GM12864 (cell line): ENCODE measurements at regions not wholly inside any gene's neighbourhood (a gene's known extent, or its start where the extent isn't known, plus 50 kb on each side); places are given as distances from the start of the nearest gene placed in this dataset.
"Not testable (repeated sequence)": the region's sequence is repeated elsewhere in the genome, so short reads cannot be mapped to it uniquely, and the experiment has no call there.

Experiments
- DNase-seq: peaks from one replicate; pipeline ENCODE4 v3.0.0-alpha.2; 2011; ENCODE audit warnings: low read depth
- H3K4me3 ChIP-seq: 2 replicates; pipeline ENCODE4 v1.5.1; 2011; ENCODE audit warnings: mild to moderate bottlenecking, low read depth, low read length, control low read depth
- CTCF ChIP-seq: IDR thresholded peaks from 2 replicates; pipeline ENCODE4 v1.5.1; 2011; ENCODE audit warnings: low read depth, mild to moderate bottlenecking, moderate library complexity, low read length, control low read depth, inconsistent platforms; ENCODE audit errors: missing control alignments

GRCh38 chr3:67946436-67946835 lies 292.0 kb upstream of the SUCLG2 start:
- no peak overlapping the region for H3K4me3 ChIP-seq
- TF ChIP-seq CTCF = no peak
- DNase-seq = no peak

GRCh38 chr3:67943546-67943945 lies 289.1 kb upstream of the SUCLG2 start:
- no peak overlapping the region for H3K4me3 ChIP-seq
- no peak for DNase-seq
- no peak for TF ChIP-seq CTCF

GRCh38 chr3:67941433-67942030 lies 287.1 kb upstream of the SUCLG2 start:
- no peak for DNase-seq
- H3K4me3 ChIP-seq = no peak overlapping the region
- TF ChIP-seq CTCF = no peak

- H3K4me3 ChIP-seq = no peak overlapping the region
- no peak for DNase-seq
- no peak for TF ChIP-seq CTCF
Observed at GRCh38 chr3:67940210-67940952, 286.0 kb upstream of the SUCLG2 start.

- DNase-seq = no peak
- H3K4me3 ChIP-seq = no peak overlapping the region
- TF ChIP-seq CTCF = no peak
Observed at GRCh38 chr3:67937498-67938118, 283.2 kb upstream of the SUCLG2 start.

- DNase-seq, H3K4me3 ChIP-seq: not testable (repeated sequence)
Observed at GRCh38 chr3:67930394-67930793, 276.0 kb upstream of the SUCLG2 start.

GRCh38 chr3:67923796-67924195 lies 269.4 kb upstream of the SUCLG2 start:
- TF ChIP-seq CTCF = no peak
- no peak for DNase-seq

More at GRCh38 chr3:67923796-67924195, 269.4 kb upstream of the SUCLG2 start:
- H3K4me3 ChIP-seq = no peak overlapping the region
